ENCODE measurements at regions not wholly inside any gene's neighbourhood (a gene's known extent, or its start where the extent isn't known, plus 50 kb on each side); places are given as distances from the start of the nearest gene placed in this dataset.
"Not testable (repeated sequence)": the region's sequence is repeated elsewhere in the genome, so short reads cannot be mapped to it uniquely, and the experiment has no call there.

DNA sequence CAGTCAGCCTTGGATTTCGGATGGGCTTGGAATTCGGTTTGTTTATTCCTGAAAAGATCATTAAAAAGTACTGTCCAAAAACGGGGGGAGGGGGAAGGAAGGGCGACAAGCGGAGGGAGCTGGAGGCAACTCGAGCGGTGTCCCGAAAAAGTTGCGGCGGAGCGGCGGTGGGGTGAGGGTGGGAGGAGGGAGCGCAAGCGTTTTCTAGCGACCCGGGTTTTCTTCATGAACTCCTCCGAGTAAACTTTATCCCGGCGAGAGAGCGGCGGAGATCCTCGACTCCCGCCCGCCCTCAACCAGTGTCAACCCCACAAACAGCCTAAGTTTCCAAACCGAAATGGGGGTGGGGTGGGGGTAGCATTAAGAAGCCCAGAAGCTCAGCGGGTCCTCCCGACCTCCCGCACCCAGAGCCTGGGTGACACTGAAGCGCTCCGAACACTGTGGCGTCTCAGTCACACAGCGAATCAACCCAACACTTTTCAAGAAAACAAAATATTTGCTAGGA lies 133.0 kb upstream of the C11orf58 start:
- no peak for DNase-seq

DNA sequence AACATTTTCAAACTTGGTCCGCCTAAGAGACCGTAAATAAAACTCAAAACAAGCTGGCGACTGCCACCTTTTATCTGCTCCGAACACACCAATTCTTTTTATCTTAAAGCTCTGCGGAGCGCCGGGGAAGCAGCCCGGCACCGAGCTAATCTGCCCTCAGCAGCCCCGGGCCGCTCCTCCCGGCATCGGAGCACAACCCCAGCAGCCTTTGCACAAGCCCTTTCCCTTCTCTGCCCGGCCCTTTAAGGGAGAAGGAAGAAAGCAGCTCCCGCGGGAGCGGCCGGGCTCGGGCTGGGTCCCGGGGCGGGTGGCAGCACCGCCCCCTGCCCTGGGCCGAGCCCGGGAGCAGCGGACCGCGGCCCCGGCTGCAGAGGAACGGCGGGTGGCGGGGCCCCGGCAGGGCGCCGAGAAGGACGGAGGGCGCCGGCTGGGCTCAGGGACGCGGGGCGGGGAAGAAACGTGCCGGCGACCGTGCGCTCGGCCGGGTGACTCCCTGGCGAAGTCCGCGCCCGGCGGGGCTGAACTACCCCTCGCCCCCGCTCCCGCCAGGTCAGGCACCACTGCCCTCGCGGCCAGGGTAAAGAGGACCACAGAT lies 133.6 kb upstream of the C11orf58 start:
- DNase-seq = no peak

DNA sequence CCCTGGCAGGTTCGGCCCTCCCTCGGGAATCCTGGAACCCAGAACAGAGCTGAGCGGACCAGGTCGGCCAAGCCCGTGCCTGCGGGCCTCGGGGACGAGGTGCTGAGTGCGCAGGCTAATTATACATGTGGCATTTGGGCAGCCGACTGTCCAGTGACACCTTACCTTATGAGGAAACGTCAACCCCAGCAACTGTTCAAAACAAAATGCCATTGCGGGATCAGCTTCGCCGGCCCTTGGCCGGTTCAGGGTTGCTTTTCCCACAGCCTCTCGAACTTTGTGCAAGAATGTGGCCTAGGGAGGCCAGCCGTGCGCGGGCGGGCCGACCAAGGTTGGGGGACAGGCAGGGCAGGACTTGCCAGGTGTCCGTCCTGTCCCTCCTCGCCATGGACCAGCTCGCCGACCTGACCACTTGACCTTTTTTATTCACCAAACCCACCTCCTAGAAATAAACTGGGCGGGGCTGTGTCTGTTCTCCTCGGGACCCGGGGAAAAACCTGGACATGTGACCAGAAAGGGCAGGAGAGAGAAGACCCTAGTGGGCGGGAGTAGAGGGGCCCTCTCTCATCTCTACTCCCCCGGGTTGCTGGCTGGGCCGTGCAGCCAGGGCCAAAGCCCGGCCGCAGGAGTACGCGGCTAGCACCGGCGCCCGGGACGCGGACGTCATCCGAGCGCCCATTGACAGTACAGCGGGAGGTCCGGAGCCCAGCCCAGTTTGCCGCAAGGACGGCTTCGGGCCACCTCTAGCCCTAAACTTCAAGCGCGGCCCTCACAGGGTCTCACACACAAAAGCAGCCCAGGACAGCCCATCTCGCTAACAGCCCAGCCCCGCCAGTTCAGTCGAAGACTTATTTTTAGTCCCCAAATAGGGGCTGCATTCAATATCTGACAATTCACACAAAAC lies 134.3 kb upstream of the C11orf58 start:
- DNase-seq = no peak

DNA sequence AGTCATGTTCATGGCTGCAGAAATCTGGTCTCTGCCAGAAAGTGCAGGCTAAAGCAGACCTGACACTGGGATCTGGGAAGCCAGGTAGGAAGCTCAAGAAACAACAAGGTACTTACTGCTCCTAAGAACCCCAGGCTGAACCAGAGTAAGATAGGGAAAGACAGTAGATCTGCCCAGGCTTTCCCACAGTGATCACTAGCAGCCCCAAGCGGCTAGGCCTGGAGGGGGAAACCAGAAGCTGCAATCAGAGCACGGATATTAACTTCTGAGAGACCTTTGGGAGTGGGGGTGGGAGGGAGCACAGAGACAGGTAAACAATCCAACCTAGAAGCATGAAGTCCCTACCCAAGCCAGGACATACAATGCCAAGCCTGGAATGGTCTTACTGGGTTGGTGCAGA lies 135.2 kb upstream of the C11orf58 start:
- DNase-seq = no peak

DNA sequence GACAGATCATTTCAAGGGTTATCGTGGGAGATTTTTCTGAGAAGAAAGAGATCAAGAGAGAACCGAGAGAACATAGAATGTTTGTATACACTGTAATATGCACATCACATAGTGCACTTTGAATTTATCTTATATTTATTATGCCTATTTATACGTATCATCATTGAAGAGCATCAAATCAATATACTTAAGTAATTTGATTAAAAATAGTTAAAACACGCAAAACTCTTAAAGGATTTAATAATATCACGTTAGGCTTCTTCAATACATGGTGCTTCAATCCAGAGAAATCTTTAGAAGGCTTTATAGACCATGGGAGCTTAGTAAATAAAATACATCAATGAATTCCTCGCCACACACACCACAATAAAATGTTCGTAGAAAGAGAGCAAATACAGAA lies 139.5 kb upstream of the C11orf58 start:
- no peak for DNase-seq

DNA sequence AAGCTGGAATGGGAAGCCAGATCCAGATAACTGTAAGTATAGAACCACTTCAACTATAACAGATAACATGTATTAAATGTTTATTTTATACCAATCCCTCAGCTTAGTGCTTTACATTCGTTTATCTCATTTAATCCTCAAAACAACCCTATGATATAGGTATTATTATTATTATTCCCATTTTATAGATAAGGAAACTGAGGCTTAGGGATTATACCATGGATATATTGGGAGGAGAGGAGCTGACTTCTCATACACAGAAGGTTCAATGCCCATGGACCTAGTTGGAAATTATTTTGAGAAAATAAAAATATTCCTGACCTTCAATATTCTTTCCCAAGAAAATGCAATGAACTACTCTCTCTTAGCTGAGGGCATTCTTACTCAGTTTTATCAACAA lies 140.4 kb upstream of the C11orf58 start:
- DNase-seq = no peak

DNA sequence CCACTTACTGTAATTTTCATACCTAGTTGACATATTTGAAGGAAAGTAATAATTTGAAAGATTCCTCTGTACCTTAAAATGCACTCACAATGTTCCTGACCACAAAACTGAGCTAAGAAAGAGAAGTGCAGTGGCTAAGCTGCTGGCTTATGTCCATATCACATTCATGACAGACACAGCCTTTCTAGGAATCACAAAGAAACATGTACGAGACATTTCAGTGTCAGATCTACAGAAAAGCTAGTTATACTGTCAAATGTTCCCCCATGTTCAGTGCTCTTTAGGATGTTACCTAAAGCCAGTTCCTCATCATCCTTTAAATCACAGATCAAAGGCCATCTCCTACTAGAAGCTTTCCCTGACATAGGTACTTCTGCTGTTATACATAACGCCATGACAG lies 142.2 kb upstream of the C11orf58 start:
- DNase-seq = no peak

DNA sequence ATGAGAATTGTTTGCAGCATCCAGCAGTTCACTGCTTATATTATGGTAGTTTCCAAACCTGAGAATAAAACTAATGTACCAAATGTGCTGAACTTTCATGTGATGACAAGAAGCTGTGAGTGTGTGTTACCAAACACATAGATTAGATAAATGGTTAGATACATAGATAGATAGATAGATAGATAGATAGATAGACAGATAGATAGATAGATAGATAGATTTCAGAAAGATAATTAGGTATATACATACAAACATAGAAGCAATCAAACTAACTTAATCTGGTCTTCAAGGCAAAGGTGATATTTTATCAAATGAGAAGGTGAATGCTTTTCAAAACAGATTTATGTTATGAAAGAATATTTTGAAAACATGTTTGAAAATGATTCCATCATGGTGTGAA lies 147.3 kb upstream of the C11orf58 start:
- no peak for DNase-seq

DNA sequence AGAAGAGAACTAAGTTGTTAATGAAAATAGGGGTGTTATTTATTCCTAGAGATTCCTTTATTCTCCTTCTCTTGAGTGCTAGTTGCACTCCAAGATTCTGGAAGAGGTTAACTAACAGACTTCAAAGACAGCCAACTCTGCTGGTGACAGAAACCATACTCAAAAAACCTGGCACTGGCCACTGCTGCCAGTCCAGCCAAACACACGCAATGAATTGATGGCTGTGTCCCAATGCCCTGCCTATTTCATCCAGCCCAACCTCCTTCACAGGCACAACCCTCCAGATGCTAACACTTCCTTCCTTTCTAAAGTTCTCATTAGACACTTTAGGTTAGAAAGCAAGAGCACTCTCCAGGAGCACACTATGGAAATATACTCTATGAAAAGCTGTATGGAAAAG lies 150.8 kb upstream of the C11orf58 start:
- no peak for DNase-seq

DNA sequence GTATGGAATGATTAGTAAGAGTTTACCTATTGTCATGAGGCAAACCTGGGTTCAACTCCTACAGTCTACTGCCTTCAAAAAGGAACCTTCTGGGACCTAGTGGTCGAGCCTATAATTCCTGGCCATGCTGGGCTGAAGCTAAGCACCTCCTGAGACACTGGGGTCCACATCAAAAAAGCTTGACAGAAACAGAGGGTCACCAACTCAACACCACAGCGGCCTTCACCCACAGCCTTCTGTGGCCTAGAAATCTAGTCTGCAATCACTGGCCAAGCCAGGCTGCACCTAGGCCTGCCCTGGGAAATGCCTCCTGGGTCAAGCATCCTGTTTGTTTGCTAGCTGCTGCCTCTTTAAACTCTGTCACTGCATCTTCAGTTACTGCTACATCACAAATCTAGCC lies 153.9 kb upstream of the C11orf58 start:
- DNase-seq = no peak

DNA sequence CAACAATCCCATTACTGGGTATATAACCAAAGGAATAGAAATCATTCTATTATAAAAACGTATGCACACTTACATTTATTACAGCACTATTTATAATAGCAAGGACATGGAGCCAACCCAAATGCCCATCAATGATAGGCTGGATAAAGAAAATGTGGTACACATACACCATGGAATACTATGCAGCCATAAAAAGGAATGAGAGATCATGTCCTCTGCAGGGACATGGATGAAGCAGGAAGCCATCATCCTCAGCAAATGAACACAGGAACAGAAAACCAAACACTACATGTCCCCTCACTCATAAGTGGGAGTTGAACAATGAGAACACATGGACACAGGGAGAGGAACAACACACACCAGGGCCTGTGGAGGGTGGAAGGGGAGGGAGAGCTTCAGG lies 157.4 kb upstream of the C11orf58 start:
- not testable (repeated sequence) for DNase-seq

DNA sequence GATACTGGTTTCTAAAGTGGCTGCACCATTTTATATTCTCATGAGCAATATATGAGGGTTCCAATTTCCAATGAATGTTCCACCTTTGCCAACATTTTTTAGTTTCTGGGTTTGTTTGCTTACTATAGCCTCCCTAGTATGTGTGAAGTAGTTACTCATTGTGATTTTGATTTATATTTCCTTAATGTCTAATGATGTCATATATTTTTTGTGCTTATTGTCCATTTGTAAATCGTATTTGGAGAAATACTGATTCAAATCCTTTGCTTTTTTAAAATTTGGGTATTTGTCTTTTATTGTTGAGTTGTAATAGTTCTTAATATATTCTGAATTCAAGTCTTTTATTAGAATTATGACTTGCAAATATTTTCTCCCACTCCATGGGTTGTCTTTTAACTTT lies 161.0 kb upstream of the C11orf58 start:
- DNase-seq = no peak

DNA sequence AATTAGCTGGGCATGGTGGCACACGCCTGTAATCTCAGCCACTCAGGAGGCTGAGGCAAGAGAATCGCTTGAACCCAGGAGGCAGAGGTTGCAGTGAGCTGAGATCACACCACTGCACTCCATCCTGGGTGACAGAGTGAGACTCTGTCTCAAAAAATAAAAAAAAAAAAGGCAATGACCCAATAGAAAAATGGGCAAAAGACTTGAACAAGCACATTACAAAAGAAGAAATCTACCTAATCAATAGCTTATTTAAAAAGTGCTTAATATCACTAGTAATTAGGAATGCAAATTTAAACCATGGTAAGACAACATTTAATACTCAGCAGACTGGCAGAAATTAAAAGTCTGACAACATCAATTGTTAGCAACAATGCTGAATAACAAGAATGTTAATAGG lies 163.6 kb upstream of the C11orf58 start:
- not testable (repeated sequence) for DNase-seq

DNA sequence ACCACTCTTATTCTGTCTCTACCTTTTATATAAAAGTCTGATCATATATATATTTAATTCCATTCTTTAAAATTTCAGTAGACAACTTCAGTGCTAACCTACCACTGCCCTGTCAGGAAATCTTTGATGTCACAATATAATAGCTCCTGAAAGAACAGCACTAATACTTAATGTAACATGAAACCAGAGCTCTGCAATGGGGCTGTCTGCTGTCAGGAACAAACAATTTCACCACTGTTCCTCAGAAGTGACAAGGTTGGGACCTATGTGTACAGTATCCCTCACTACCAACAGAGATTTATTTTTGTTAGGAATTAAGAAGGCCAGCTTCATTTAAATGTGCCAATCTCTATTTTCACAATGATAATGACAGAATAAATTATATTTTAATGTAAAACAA lies 165.5 kb upstream of the C11orf58 start:
- DNase-seq = no peak

DNA sequence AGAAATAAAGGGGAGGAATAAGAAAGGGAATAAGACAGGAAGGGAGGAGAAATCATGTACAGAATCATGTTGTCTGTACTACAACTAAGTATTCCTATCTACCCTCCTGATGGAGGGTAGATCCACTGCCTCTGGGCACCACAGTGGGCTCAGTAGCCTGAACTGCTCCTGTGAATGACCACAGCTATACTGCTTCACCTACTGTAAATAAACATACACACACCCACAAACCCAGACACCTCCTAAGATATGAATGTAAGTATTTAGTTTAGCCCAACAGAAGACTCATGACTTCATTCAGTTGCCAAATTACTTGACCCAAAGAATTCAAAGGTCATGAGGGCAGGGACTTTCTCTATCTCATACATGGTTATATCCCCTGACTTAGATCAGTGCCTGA lies 177.3 kb upstream of the C11orf58 start:
- DNase-seq = no peak

DNA sequence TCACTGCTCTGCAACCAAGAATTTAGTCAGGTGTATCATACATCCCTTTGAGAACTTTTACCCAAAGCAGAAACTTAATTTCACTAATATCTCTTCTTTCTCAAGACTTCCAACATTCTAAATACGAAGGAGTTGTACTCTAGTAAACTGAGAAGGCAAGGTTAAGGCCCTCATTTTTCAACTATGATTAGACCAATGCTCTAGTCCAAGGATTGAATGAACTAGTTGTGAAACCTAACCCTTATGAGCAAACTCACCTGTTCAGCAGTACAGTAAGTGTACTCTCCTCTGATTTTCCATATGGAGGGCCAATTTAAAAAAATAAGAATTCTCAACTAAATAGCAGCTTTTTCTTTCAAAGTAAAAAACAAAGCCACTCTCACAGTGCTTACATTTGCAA lies 180.0 kb upstream of the C11orf58 start:
- no peak for DNase-seq

DNA sequence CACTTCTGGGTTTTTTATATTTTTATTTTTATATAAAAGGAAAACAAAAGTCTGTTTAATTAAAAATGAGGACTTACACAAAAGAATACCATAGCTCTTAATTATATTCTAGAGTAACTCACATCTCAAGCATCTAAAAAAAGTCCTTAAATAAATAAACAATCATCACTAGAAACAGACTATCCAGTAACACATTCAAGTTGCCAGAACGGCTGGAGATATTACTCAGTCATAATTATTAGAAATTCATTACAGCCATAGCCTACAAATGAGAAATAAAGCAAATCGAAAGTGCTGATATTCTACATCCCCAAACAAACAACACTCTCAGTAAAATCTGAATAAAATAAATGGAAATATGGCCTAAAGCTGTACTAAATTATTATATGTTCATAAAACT lies 182.5 kb upstream of the C11orf58 start:
- DNase-seq = no peak

DNA sequence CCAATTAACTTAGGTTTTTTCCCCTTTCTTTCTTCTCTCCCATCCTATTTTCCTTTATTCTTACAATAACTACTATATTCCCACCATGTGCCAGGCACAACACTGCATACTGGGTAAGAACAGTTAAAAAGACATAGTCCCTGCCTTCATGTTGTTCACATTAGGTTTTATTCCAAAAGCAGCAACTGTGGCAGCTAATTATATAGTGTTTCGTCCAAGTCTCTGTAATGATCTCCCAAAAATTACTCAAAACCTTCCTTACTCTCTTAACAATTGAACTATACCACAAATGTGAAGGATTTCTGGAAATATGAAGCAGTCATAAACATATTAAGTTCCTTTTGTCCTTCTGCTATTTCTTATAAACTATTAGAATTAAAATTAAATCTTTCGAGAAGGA lies 184.1 kb upstream of the C11orf58 start:
- DNase-seq = no peak

DNA sequence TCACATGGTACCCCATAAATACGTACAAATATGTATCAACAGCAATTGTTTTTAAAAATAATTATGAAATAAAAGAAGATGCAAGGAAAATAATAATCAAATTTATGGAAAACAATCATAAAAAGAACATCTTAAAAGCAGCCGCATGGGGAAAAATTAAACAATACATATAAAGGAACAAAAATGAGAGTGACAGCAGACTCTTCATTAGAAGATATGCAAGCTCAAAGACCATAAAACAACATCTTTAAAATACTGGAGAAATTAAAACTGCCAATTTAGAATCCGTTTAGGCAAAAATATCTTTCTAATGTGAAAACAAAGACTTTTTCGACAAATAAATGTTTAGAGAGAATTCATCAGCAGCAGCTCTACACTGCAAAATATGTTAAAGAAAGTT lies 190.6 kb upstream of the C11orf58 start:
- no peak for DNase-seq

DNA sequence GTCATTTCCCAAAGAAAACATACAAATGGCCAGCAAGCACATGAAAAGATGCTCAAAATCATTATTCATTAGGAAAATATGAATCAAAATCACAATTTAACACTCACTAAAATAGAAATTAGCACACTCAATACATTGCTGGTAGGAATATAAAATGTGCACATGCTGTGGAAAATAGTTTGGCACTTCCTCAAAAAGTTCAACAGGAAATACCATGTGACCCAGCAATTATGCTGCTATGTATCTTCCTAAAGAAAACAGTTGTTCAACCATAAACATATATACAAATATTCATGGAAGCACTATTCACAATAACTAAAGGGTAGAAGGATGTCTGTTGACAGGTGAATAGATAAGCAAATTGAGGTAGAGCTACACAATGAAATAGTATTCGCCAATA lies 187.3 kb upstream of the SOX6 start:
- DNase-seq = no peak

DNA sequence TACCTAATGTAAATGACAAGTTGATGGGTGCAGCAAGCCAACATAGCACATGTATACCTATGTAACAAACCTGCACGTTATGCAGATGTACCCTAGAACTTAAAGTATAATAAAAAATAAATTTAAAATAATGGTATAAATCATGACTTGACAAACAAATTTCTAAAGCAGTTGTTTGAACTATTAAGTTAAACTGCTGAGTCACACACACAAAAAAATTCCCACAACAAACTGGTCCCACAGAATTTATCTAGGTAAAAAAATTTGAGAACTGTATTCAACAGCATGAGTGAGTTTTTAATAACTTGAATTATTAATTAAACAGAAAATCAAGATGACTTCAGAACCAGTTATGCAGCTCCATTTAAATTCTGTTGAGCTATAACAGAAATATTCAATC lies 186.0 kb upstream of the SOX6 start:
- no peak for DNase-seq

DNA sequence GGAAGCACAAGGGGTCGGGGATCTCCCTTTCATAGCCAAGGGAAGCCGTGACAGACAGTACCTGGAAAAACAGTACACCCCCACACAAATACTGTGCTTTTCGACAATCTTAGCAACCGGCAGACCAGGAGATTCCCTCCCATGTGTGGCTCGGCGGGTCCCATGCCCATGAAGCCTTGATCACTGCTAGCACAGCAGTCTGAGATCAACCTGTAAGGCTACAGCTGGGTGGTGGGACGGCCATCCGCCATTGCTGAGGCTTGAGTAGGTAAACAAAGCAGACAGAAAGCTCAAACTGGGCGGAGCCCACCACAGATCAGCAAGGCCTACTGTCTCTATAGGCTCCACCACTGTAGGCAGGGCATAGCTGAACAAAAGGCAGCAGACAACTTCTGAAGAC lies 180.2 kb upstream of the SOX6 start:
- no peak for DNase-seq

DNA sequence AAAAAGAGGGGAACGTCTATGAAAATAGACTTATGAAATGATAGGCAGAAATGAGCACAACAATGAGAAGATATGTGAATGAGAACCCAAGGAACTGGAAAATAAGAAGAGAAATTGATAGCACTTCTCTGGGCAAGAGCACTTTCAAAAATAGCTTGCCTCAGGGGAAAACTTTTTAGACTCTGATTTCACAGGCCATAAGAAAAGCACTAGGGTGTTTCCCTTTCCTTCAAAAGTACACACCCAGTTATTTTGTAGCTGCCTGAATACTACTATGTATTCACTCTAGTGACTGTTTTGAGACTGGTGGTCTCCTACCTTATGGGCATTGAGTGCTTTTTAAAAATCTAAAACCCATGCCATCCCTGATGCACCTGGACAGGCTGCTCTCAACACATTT lies 172.3 kb upstream of the SOX6 start:
- no peak for DNase-seq

DNA sequence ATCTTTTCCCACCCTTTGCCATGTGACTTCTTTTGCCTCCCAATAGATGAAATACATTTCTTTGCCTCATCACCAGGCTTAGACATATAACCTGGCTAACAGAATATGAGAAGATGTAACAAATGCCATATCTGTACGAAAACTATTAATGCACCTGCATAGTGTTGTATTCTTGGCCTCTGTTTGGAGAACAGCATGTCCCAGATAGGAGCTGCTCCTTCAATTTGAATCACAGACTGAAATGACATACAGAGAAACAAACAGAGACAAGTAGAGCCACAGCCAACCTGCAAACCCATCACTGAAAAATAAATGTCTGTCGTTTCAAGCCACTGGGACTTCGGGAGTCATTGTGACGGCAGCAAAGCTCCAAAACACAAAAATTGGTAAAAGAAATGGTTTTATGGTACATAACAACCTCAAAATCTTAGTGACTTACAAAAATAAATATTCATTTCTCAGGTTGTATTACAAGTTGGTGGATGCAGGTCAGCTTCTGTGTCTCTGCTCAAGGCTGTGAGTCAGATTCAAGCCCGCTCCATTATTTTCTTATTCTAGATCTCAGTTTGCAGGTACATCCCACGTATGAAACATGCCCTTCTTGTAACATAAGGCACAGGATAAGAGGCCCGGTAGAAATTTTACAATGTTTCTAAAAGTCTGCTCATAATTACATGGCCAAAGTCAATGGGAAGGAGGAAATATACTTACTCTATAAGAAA lies 171.3 kb upstream of the SOX6 start:
- DNase-seq = no peak

Measured in SHP77 treated with DMSO at 0.1 percent for 48 hours (cell line).